Neural crest cell (in vitro differentiated cells): ENCODE measurements at regions not wholly inside any gene's neighbourhood (a gene's known extent, or its start where the extent isn't known, plus 50 kb on each side); places are given as distances from the start of the nearest gene placed in this dataset.
A peak's percentile ranks its signal among the peaks of the same experiment; 100 is the strongest.

Experiments used
- DNase-seq: peaks from one replicate; pipeline ENCODE4 v3.0.0; 2021; ENCODE audit warnings: low read depth, mixed read lengths, low spot score
- H3K27ac Mint-ChIP-seq: one replicate; pipeline ENCODE4 v1.8.0; 2021; ENCODE audit warnings: mild to moderate bottlenecking, mixed read lengths; ENCODE audit not compliant: unreplicated experiment
- H3K27me3 Mint-ChIP-seq: 2 replicates; pipeline ENCODE4 v1.8.0; 2021; ENCODE audit warnings: low read depth, mild to moderate bottlenecking, mixed read lengths
- H3K36me3 Mint-ChIP-seq: 2 replicates; pipeline ENCODE4 v1.8.0; 2021; ENCODE audit warnings: low read depth, mild to moderate bottlenecking, mixed read lengths
- H3K4me1 Mint-ChIP-seq: 2 replicates; pipeline ENCODE4 v1.8.0; 2021; ENCODE audit warnings: mixed read lengths
- H3K4me3 Mint-ChIP-seq: one replicate; pipeline ENCODE4 v1.8.0; 2021; ENCODE audit warnings: mild to moderate bottlenecking, mixed read lengths
- H3K9me3 Mint-ChIP-seq: 2 replicates; pipeline ENCODE4 v1.8.0; 2021; ENCODE audit warnings: mixed read lengths
- TF ChIP-seq, protein P1 (sequence below): fragments of 200-600 bp; sonication (generic); conservative IDR thresholded peaks from 2 replicates; pipeline ENCODE4 v1.5.0; 2021; ENCODE audit warnings: antibody characterized with exemption, mild to moderate bottlenecking

DNA sequence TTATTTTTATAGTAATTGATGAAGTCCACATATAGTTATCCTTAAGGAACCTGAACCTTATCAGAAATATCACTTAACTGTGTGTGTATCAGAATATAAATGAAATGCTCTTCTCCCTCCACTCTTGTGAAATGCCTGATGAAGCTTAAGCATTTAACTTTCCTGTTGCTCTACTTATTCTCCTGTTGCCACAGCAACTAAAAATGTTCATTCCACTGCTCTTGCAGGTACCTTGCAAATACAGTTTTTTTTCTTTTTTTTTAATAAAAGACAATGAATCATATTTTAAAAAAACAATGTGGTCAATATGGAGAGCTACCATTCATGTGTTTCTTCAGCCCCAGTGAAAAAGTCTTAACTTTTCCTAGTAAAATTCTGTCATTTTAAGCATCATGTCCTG lies 210.3 kb downstream of the RFPL4B start:
- DNase-seq = no peak
- peaks cover 17% of the 10 kb centered on the region for H3K9me3 Mint-ChIP-seq
- no peaks in the 10 kb centered on the region for H3K27me3 Mint-ChIP-seq
- peaks cover 37% of the 10 kb centered on the region for H3K4me1 Mint-ChIP-seq
- no peak overlapping the region for H3K27ac Mint-ChIP-seq
- no peak overlapping the region for H3K4me3 Mint-ChIP-seq
- TF ChIP-seq, protein P1, sequence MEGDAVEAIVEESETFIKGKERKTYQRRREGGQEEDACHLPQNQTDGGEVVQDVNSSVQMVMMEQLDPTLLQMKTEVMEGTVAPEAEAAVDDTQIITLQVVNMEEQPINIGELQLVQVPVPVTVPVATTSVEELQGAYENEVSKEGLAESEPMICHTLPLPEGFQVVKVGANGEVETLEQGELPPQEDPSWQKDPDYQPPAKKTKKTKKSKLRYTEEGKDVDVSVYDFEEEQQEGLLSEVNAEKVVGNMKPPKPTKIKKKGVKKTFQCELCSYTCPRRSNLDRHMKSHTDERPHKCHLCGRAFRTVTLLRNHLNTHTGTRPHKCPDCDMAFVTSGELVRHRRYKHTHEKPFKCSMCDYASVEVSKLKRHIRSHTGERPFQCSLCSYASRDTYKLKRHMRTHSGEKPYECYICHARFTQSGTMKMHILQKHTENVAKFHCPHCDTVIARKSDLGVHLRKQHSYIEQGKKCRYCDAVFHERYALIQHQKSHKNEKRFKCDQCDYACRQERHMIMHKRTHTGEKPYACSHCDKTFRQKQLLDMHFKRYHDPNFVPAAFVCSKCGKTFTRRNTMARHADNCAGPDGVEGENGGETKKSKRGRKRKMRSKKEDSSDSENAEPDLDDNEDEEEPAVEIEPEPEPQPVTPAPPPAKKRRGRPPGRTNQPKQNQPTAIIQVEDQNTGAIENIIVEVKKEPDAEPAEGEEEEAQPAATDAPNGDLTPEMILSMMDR = no peak
- peaks cover 14% of the 10 kb centered on the region for H3K36me3 Mint-ChIP-seq

GRCh38 chr6:112557961-112558360 lies 210.8 kb downstream of the RFPL4B start:
- H3K27ac Mint-ChIP-seq = no peak overlapping the region
- no peaks in the 10 kb centered on the region for H3K27me3 Mint-ChIP-seq
- H3K36me3 Mint-ChIP-seq = peaks cover 12% of the 10 kb centered on the region
- TF ChIP-seq, protein P1 = no peak
- H3K4me3 Mint-ChIP-seq = no peak overlapping the region
- peaks cover 17% of the 10 kb centered on the region for H3K9me3 Mint-ChIP-seq
- no peak for DNase-seq
- H3K4me1 Mint-ChIP-seq = peaks cover 42% of the 10 kb centered on the region

GRCh38 chr6:112560651-112561050 lies 213.5 kb downstream of the RFPL4B start:
- Mint-ChIP-seq H3K27ac (peak overlapping the region; percentile 16), H3K27me3 (no peaks in the 10 kb centered on the region), H3K36me3 (peaks cover 6% of the 10 kb centered on the region), H3K4me1 (peaks cover 52% of the 10 kb centered on the region), H3K9me3 (peaks cover 5% of the 10 kb centered on the region), H3K4me3 (no peak overlapping the region)
- DNase-seq = no peak
- TF ChIP-seq, protein P1 = no peak

GRCh38 chr6:112562301-112563231 lies 215.4 kb downstream of the RFPL4B start:
- peak overlapping the region; percentile 10 for H3K4me3 Mint-ChIP-seq
- no peaks in the 10 kb centered on the region for H3K27me3 Mint-ChIP-seq
- peaks cover 6% of the 10 kb centered on the region for H3K36me3 Mint-ChIP-seq
- TF ChIP-seq, protein P1 = no peak
- H3K4me1 Mint-ChIP-seq = peaks cover 52% of the 10 kb centered on the region
- peaks cover 9% of the 10 kb centered on the region for H3K9me3 Mint-ChIP-seq
- H3K27ac Mint-ChIP-seq = peak overlapping the region; percentile 64
- DNase-seq = no peak

DNA sequence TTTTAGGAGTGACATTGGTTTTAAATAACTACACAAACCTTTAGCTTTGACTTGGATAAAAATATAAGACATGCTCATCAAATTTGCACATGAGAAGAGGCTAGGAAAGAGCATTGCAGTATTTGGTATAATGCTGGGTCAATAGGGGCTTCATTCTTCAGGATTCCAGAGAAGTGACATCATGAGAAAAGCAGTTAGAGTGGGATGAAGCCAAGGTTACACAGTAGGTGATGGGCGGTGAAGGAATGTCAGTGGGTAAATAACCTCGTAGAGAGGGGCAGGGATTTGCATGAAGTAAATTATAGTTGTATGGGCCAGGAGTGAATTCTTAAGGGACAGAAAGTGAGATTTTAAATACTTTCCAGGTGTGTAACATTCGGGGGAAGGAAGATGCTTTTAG lies 216.2 kb downstream of the RFPL4B start:
- Mint-ChIP-seq H3K4me3 (no peak overlapping the region), H3K9me3 (peaks cover 9% of the 10 kb centered on the region), H3K27me3 (no peaks in the 10 kb centered on the region), H3K27ac (peak overlapping the region; percentile 90), H3K36me3 (peaks cover 6% of the 10 kb centered on the region), H3K4me1 (peaks cover 52% of the 10 kb centered on the region)
- TF ChIP-seq, protein P1 = no peak
- no peak for DNase-seq
